ENCODE measurements at regions not wholly inside any gene's neighbourhood (a gene's known extent, or its start where the extent isn't known, plus 50 kb on each side); places are given as distances from the start of the nearest gene placed in this dataset.

DNA sequence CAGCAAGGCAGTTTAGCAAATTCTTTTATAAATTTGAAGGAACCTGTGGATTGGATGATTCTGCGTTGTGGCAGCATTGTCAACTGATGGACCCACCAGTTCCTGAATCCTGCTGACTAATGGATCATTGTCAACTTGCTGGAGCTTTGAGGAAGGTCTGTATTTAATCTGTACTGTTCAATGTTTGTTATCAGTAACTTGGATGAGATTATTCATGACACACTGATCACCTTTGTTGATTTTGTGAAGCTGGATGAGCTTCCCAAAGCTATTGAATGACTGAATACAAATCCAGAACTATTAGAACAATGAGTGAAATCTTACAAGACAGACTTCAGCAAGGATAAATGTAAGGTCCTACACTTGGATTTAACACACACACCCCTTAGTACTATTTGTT lies 101.3 kb downstream of the AQP4 start:
- TF ChIP-seq, protein P1, sequence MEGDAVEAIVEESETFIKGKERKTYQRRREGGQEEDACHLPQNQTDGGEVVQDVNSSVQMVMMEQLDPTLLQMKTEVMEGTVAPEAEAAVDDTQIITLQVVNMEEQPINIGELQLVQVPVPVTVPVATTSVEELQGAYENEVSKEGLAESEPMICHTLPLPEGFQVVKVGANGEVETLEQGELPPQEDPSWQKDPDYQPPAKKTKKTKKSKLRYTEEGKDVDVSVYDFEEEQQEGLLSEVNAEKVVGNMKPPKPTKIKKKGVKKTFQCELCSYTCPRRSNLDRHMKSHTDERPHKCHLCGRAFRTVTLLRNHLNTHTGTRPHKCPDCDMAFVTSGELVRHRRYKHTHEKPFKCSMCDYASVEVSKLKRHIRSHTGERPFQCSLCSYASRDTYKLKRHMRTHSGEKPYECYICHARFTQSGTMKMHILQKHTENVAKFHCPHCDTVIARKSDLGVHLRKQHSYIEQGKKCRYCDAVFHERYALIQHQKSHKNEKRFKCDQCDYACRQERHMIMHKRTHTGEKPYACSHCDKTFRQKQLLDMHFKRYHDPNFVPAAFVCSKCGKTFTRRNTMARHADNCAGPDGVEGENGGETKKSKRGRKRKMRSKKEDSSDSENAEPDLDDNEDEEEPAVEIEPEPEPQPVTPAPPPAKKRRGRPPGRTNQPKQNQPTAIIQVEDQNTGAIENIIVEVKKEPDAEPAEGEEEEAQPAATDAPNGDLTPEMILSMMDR (IDR thresholded peaks at IDR 0.05 in 4 of 5, conservative IDR thresholded peaks at IDR 0.05 in 1 of 5) = no peak
- no peak for TF ChIP-seq POLR2A (IDR thresholded peaks at IDR 0.05)

Measured in gastrocnemius medialis (tissue), 4 donors.